HG03196 (cell line): ENCODE measurements at regions not wholly inside any gene's neighbourhood (a gene's known extent, or its start where the extent isn't known, plus 50 kb on each side); places are given as distances from the start of the nearest gene placed in this dataset.
"Not testable (repeated sequence)": the region's sequence is repeated elsewhere in the genome, so short reads cannot be mapped to it uniquely, and the experiment has no call there.

ENCODE experiments used
- ATAC-seq: cut with Tn5 transposase; IDR thresholded peaks from one replicate; pipeline ENCODE4 v1.9.1; 2021; ENCODE audit not compliant: unreplicated experiment

GRCh38 chr5:7202846-7203245, 193.1 kb upstream of the ADCY2 start:
- ATAC-seq = no peak

DNA sequence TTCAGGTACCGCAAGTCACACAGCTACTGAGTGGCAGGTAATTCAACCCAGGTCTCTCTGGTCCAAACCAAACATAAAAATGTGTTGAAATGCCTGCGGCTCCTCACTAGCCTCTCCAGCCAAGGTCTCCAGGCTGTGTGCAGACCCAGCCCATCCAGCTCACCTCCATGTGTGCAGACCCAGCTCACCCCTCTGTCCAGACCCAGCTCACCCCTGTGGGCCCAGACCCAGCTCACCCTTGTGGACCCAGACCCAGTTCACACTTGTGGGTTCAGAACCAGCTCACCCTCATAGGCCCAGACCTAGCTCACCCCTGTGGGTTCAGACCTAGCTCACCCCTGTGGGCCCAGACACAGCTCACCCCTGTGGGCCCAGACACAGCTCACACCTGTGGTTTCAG, 188.0 kb upstream of the ADCY2 start:
- no peak for ATAC-seq

- ATAC-seq = no peak
Measured at GRCh38 chr5:7208938-7209337, 187.0 kb upstream of the ADCY2 start.

- no peak for ATAC-seq
Measured at GRCh38 chr5:7209658-7210057, 186.3 kb upstream of the ADCY2 start.

GRCh38 chr5:7210549-7210948, 185.4 kb upstream of the ADCY2 start:
- no peak for ATAC-seq

GRCh38 chr5:7213525-7213924, 182.4 kb upstream of the ADCY2 start:
- no peak for ATAC-seq

DNA sequence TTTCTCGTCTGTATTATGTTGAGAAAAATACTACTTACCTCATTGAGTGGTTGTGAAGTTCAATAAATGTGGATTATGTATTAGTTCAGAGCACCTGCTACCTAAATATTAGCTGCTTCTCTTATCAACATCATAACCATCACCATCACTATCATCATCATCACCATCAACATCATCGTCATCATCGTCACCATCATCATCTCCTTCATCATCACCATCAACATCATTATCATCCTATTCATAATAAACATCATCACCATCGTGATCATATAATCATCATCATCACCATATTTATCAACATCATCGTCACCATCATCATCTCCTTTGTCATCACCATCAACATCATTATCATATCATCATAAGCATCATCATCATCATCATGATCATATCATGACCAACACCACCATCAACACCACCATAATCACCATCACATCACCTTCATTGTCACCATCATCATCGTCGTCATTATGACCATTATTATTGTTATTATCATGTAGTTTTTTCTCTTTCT, 181.0 kb upstream of the ADCY2 start:
- no peak for ATAC-seq

- ATAC-seq = no peak
Measured at GRCh38 chr5:7218141-7218540, 177.8 kb upstream of the ADCY2 start.

GRCh38 chr5:7220156-7220555, 175.8 kb upstream of the ADCY2 start:
- ATAC-seq = no peak

GRCh38 chr5:7221041-7221440, 174.9 kb upstream of the ADCY2 start:
- ATAC-seq = no peak

DNA sequence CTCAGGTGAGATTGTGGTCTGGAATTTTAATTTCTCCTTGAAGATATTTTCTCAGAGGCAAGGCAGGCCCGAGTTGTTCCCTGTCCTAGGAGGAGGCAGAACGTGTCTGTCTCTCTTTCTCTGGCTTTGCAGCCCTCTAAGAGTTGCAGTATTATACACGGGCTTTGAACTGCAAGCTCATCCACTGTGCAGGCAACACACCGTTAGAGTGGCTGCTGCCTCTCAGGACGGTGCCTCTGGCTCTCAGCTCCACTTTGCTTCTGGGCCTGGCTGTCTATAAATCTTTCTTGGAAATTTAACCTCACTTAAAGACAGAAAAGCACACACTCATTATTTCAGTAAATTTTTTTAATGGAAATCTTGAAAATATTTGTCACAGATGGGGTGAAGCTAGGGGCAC, 170.1 kb upstream of the ADCY2 start:
- ATAC-seq = no peak

DNA sequence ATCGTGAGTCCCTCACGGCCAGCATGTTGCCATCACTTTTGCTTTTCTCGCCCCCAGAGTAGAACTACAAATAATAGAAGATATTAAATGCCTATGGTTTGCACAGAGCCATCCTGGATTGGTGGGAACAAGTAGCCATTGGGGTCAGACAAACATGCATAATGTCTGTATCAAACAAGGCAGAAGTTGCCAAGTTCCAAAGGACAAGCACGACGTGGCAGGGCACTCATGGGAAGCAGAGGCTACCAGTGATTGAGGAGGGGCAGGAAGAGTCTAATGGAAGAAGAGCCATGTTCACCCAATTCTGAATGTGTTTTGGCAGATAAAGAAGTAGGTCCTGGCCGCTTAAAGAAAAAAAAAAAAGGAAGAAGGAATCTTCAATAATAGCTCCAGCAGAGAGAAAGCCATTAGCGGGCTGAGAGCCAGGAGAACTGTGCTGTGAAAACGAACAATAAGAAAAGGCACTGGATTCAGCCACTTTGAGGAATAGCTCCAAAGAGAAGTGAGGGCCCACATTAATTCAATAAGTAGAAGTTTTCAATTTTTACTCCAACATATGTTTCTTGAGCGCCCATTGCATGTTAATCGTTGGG, 153.7 kb upstream of the ADCY2 start:
- ATAC-seq = no peak

DNA sequence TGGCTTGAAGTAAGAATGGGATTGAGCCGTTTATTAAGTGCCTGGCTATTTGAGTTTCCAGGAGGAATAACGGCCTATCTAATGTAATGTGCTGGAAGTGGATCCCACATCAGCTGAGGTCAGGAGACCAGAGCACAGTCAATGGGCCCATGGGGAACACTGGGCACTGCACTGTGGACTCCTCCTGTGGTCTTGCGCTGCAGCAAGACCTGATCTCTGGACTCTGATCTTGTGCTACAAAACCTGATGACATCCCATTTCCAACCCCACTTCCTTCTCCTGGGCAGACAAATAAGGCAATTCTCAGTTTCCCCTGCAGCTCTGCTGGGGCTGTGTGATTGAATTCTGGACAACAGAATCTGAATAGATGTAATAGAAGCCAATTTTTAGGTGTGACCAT, 151.7 kb upstream of the ADCY2 start:
- ATAC-seq = no peak

GRCh38 chr5:7245121-7245651, 150.8 kb upstream of the ADCY2 start:
- ATAC-seq = no peak

DNA sequence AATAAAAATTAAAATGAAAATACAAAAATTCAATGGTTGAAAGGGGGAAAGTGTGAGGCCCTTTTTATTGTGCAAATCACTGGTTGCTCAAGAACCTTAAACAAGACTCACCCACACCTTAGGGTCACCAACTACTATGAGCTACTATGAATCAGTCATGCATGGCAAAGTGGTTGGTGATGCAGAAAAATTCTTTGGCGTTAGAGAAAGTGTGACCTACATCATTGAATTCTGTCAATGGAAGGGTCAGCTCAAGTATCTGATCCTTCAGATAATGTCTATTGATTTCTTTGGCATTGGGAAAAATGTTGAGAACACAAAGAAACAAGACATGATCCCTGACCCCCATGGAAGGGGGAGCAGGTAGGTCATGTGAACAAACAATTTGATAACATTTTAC, 149.7 kb upstream of the ADCY2 start:
- no peak for ATAC-seq

DNA sequence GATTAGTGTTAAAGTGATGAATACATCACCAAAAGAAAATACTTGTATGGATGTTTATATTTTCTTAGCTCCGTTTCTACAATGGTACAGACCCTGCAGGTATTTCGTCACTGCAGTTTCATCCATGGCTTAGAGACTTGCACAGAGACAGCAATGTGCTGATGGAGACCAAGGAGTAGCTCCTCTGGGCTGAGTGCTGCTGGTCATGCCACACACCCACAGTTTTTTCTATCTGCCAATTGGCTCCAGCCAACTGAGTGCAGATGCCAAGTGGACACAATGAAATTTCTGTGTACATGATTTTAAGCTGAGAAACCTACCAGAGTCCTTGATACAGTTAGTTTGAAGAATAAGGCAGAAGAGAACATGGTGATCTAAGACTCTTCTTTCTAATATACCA, 145.9 kb upstream of the ADCY2 start:
- ATAC-seq = no peak

DNA sequence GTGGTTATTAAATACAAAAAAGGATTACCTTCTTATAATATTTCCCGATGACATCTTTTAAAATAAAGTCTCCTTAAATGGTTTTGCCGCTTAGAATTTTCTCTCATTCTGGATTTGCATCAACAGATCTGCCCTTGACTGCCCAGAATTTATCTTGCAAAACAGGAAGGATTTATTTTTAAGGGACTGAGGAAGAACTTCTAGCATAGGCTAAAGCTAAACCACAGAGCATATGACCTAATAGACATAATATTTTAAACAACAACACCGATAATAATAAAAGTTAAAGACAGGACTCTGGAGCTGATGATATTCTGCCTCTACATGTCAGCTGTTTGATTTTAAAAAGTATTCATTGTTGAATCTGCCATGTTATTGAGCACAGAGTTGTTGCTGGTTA, 145.3 kb upstream of the ADCY2 start:
- no peak for ATAC-seq

GRCh38 chr5:7251132-7251531, 144.8 kb upstream of the ADCY2 start:
- no peak for ATAC-seq

DNA sequence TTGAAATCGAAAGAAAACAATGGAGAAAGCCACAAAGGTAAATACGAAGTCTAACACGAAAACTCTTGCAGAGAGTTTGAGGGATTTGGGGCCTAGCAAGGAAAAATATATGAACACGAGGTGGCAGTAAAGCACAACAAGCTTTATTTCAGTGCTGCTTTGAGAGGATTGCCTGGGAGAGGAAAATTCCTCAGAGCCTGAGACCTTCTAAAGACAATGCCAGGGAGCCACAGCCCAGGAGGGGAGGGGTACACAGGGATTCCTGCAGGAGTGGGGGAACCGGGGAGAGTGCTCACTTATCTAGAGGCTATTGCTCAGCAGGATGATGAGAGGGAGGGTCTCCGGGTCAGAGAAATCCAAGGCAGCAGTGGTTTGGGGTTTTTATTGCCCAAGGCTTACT, 134.9 kb upstream of the ADCY2 start:
- no peak for ATAC-seq

DNA sequence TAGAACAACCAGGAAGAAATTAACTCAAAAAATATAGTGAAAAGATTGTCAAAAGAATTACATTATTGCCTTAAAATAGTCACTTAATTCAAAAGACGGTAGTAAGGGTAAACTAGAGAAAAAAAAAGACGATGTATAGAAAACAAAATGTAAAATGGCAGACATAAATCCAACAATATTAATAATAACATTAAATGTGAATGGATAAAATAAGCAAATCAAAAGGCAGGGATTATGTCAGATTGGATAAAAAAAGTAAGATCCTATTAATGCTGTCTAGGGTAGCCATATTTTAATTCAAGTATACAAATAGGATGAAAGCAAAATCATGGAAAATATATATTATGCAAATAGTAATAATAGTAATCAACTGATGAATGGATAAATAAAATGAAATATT, 134.0 kb upstream of the ADCY2 start:
- no peak for ATAC-seq

GRCh38 chr5:7263398-7264015, 132.4 kb upstream of the ADCY2 start:
- ATAC-seq = not testable (repeated sequence)

GRCh38 chr5:7265776-7266175, 130.2 kb upstream of the ADCY2 start:
- ATAC-seq = not testable (repeated sequence)

GRCh38 chr5:7268722-7269121, 127.2 kb upstream of the ADCY2 start:
- ATAC-seq = not testable (repeated sequence)
